ENCODE measurements at regions not wholly inside any gene's neighbourhood (a gene's known extent, or its start where the extent isn't known, plus 50 kb on each side); places are given as distances from the start of the nearest gene placed in this dataset.
"Not testable (repeated sequence)": the region's sequence is repeated elsewhere in the genome, so short reads cannot be mapped to it uniquely, and the experiment has no call there.

DNA sequence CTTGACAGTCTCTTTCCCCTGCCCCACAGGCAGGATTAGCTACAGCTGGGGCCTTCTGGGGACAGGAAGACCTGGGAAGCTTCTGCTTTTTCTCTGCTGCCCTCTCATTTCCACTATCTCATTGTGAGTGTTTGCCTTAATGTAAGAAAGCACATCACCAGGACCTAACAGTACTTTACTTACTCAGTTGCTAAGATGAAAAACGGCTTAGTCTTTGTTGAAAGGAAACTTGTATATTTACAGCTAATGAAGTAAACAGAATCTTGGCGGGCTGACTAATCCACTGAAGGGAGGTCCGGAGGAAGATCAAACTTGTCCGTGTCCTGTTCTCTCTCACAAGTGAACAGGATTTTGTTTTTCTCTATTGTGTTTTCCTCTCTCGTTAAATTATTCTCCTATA lies 128.6 kb downstream of the SOD2 start:
- Mint-ChIP-seq H3K9me3 (peaks cover 0 to 1% of the 10 kb centered on the region in 2 donors), H3K27ac (no peak overlapping the region), H3K27me3 (peaks cover 8% of the 10 kb centered on the region), H3K4me3 (no peak overlapping the region), H3K4me1 (no peaks in the 10 kb centered on the region)
- DNase-seq (no peak), ATAC-seq (no peak)

DNA sequence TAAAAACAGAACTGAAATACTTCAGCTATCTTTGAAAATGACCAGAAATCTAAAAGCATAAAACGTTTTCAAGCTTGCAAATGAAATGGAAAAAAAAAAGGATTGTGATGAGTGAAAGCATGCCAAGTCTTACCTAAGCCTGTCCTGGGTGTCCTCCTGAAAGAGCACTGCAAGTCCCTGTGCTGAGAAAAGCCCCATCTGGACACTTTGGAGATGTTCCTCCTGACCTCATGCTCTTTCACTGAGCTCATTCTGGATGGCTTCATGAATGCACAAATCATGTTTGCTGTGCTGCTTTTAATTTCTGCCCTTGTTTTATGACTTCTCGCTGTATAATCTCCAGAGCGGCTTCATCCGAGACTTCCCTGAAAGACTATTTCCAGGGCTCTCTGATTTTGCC lies 136.0 kb downstream of the SOD2 start:
- DNase-seq (no peak), ATAC-seq (no peak)
- Mint-ChIP-seq H3K4me3 (no peak overlapping the region), H3K27me3 (peaks cover 24% of the 10 kb centered on the region), H3K27ac (no peak overlapping the region), H3K9me3 (peaks cover 0 to 4% of the 10 kb centered on the region in 2 donors), H3K4me1 (no peaks in the 10 kb centered on the region)

DNA sequence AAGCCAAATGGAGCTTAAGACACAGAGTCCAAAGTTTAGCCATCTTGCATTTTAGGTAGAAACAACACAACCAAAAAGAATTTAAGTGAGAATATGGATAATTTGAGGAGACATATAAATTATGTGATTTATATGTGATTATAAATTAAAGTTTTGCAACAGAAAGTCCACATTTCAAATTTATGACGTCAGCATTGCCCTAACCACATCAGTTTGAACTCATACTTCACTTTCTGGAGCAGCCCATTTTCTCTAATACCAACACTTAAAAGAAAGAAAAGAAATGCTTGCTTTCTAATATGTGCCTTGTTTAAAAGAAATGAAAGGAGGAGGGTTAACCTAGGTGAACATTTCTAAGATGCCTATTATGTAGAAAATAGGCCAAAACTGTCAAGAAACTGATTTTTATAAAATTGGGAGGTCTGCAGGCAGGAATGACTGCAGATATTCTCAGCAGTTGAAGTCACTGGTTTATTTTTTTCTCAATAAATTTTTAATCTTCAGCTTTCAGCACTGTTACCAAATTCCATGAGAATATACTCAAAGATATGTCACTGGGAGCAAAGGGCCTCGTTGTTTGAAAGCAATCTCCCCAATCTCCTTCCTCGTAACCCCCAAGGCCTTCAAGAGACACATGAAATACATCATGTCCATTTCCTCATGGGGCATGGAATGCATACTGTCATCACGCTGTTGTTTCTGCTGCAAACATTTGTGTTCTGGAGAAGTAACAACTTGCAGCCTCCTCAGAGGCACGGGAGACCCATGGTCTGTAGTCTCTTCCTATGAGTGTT lies 137.8 kb downstream of the SOD2 start:
- ATAC-seq = no peak

DNA sequence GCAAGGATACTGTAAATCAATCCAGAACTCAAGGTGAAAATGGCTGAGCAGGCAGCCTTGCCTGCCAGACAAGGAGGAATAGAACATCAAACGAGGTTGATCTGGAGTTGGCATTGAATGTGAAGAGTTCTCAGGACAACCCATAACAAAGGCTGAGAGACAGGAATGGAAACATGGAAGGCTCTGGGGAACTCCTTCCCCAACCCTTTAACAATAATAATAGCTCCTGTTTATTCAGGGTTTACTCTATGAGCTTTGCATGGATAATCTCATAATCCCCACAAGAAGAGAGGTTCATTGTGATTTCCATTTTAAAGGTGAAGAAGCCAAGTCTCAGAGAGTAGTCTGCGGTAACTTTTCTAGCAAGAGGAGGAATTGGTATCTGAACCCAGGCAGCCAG lies 151.7 kb downstream of the SOD2 start:
- ATAC-seq = no peak
- Mint-ChIP-seq H3K4me3 (no peak overlapping the region), H3K9me3 (no peaks in the 10 kb centered on the region)

More for the DNA sequence above, 137.8 kb downstream of the SOD2 start:
- Mint-ChIP-seq H3K27me3 (peaks cover 29% of the 10 kb centered on the region), H3K9me3 (peaks cover 2 to 12% of the 10 kb centered on the region in 2 donors), H3K4me1 (no peaks in the 10 kb centered on the region), H3K27ac (no peak overlapping the region), H3K4me3 (no peak overlapping the region)
- no peak for DNase-seq

DNA sequence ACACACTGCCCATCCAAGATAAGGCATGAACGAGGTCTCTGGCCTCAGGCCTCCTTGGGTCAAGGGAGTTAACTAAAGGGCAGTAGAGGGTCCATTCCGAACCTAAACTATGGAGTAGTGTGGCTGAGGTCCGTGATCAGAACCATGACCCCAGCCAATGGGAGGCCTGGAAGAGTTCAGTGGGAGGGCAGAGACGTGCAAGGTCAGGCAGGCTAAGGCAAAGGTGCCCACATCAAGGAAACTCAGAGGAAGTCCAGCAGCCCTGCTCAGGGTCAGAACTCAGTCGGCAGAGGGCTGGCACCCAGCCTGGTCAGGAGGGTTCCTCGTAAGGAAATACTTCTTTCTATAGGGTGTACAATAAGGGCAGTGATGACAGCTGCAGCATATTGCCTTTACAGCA lies 152.2 kb downstream of the SOD2 start:
- Mint-ChIP-seq H3K4me1 (no peaks in the 10 kb centered on the region), H3K27ac (no peak overlapping the region), H3K4me3 (no peak overlapping the region), H3K9me3 (no peaks in the 10 kb centered on the region), H3K27me3 (peaks cover 21% of the 10 kb centered on the region)
- ATAC-seq (no peak), DNase-seq (no peak)

More for the DNA sequence above, 151.7 kb downstream of the SOD2 start:
- H3K27ac Mint-ChIP-seq = no peak overlapping the region
- no peaks in the 10 kb centered on the region for H3K4me1 Mint-ChIP-seq
- H3K27me3 Mint-ChIP-seq = peaks cover 21% of the 10 kb centered on the region
- no peak for DNase-seq

DNA sequence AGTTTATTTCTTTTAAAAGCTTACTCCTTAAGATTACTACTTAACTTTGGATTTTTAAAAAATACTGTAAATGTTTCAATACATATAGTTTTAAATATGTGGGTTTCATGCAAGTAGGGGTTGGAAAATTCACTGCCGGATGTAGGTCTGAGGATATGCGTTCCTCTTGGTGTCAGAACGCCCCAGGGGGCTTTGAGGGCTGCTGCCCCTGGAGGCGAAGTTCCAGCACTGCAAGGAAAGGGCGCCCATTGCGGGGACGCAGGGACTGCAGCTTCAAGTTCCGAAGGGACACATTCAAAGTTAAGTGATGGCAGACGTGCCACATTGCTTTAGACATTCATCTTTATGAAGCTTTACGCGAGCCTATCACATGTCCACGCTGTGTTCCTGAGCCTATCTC lies 152.9 kb downstream of the SOD2 start:
- Mint-ChIP-seq H3K27me3 (peaks cover 21% of the 10 kb centered on the region), H3K4me1 (no peaks in the 10 kb centered on the region), H3K4me3 (no peak overlapping the region), H3K27ac (no peak overlapping the region), H3K9me3 (no peaks in the 10 kb centered on the region)
- DNase-seq = no peak
- no peak for ATAC-seq

DNA sequence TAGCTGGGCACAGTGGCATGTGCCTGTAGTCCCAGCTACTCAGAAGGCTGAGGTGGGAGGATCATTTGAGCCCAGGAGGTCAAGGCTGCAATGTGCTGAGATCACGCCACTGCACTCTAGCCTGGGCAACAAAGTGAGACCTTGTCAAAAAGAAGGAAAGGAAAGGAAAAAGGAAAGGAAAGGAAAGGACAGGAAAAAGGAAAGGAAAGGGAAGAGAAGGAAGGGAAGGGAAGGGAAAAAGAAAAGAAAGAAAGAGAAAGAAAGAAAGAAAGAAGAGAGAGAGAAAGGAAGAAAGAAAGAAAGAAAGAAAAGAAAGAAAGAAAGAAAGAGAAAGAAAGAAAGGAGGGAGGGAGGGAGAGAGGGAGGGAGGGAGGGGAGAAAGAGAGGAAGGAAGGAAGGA lies 155.0 kb downstream of the SOD2 start:
- not testable (repeated sequence) for H3K4me3 Mint-ChIP-seq, H3K9me3 Mint-ChIP-seq, H3K4me1 Mint-ChIP-seq, DNase-seq, ATAC-seq, H3K27ac Mint-ChIP-seq
- peaks cover 14% of the 10 kb centered on the region for H3K27me3 Mint-ChIP-seq

DNA sequence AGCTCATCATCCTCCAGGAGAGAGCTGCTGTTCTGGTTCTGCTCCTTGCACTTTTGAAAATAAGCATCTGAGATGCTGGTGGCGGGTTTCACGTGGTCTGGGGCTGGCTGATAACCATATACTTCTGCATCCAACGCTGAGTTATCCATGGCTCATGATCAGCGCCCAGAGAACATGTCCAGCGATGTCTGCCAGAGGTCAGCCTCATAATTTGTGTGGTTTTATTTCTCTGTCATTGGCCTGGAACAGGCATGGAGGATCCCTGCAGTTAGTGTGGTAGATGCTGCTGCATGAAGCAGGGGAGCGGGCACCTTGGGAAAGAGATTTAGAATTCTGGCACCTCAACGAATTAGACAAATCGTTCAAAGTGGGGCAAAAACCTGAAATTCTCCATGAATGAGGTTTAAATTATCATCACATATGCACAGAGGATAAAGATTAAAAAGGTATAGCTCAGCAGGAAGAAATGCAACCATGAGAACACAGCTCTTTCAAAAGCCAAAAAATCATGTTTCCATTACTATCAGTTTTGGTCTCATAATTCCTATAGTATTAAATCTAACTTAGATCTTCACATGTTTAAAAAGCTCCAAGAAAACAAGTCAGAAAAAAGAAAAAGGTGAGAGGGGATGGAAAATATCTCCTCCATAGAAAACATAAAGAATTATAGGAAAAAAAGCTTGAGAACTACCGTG lies 157.2 kb downstream of the SOD2 start:
- Mint-ChIP-seq H3K4me1 (no peaks in the 10 kb centered on the region), H3K9me3 (no peaks in the 10 kb centered on the region), H3K4me3 (no peak overlapping the region), H3K27ac (no peak overlapping the region), H3K27me3 (peaks cover 6% of the 10 kb centered on the region)
- no peak for ATAC-seq
- no peak for DNase-seq

DNA sequence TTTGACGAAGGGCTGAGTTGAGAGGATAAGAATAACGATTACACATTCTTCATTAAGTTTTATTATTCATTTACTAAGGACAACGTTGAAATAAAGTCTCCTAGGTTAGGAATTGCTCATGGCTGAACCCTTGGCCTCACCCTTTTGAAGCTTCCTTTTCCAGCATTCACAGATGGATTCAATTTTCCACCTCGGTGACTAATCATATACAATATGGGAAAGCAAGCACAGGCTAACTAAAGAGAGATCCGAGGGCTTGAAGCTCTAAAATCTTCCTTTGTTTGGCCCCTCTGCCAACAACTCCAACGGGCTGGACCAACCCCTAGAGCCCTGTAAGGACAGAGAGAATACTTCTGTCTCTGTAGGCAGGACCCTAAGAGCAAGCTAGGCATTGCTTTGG lies 159.5 kb downstream of the SOD2 start:
- no peak for DNase-seq
- Mint-ChIP-seq H3K4me1 (no peaks in the 10 kb centered on the region), H3K4me3 (no peak overlapping the region), H3K27ac (no peak overlapping the region), H3K9me3 (no peaks in the 10 kb centered on the region), H3K27me3 (peaks cover 10% of the 10 kb centered on the region)
- no peak for ATAC-seq

DNA sequence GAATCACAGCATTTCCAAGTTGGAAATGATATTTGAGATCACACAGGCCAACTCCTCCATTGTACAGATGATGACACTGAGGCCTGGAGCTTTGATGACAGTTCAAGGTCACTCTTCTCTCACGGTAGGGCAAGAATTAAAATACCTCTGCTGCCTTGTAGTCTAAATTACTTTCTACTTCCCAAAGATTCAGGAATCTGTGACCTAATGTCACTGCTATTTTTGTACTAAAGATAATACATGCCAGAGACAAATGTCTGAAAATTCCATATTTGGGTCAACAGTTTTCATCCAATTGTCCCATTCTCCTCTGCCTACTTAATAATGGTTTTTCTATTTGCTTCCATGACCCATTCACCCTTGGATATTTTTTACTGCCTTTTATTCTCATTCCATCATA lies 160.0 kb downstream of the SOD2 start:
- DNase-seq (no peak), ATAC-seq (no peak)
- no peak overlapping the region for H3K27ac Mint-ChIP-seq
- no peaks in the 10 kb centered on the region for H3K9me3 Mint-ChIP-seq
- H3K27me3 Mint-ChIP-seq = peaks cover 12% of the 10 kb centered on the region
- no peaks in the 10 kb centered on the region for H3K4me1 Mint-ChIP-seq
- no peak overlapping the region for H3K4me3 Mint-ChIP-seq

DNA sequence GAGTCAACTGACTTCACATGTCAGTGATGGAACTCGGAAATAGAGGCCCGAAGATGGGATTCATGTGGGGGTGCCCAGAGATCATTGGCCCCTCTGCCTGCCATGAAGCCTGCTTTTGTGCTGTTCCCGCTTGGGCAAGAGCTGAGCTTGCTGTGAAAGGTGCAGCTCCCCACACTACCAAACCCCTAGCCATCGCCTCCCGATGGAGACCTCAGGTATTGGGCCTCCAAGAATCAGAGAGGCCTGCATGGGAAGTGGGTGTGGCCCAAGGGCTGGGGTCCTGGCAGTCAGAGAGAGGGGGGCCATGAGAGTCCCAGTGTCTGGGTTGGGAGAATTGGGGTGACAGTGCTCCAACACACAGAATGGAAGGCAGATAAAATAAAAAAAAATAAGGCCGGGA lies 160.9 kb downstream of the SOD2 start:
- H3K9me3 Mint-ChIP-seq = no peaks in the 10 kb centered on the region
- H3K4me3 Mint-ChIP-seq = no peak overlapping the region
- DNase-seq (no peak), ATAC-seq (no peak)
- H3K4me1 Mint-ChIP-seq = no peaks in the 10 kb centered on the region
- H3K27me3 Mint-ChIP-seq = peaks cover 20% of the 10 kb centered on the region
- H3K27ac Mint-ChIP-seq = no peak overlapping the region

DNA sequence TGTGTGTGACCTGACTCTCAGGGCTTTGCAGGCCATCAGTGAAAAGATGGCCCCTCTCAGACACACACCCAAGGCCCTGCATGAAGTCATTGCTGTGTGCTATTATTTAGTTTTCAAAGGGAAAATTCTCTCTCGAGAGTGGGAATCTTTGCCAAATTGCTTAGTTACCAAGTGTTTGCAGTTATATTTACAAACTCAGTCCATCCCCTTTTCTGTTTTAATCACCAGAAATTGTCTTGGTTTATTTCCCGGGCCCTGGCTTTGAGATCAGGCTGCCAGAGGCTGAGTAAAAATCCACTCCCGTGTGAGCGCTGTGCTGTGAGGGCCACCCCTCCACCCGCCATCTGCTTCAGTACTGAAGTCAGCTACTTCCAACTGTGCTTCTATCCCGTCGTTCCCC lies 163.1 kb downstream of the SOD2 start:
- ATAC-seq = no peak
- H3K27ac Mint-ChIP-seq = no peak overlapping the region
- DNase-seq = no peak
- H3K9me3 Mint-ChIP-seq = no peaks in the 10 kb centered on the region
- H3K27me3 Mint-ChIP-seq = peaks cover 35% of the 10 kb centered on the region
- no peak overlapping the region for H3K4me3 Mint-ChIP-seq
- H3K4me1 Mint-ChIP-seq = no peaks in the 10 kb centered on the region

DNA sequence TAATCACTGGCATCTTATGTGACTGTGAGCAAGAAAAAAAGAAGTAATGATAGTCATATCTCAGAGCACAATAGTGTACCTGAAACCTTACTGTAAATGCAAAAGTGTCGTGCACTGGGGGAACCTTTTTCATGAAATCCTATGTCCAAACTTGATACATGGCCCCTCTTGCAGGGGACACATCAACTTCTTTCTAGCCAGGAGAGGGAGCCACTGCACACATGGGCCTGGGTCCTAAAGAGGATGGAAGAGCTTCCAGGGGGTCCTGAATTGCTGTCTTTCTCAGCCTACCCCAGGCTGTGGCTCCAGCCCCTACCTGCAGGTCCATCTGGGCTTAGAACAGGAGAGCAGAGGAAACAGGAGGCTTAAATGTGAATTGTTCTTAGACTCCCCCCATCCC lies 165.7 kb downstream of the SOD2 start:
- Mint-ChIP-seq H3K4me1 (no peaks in the 10 kb centered on the region), H3K27ac (no peak overlapping the region), H3K4me3 (no peak overlapping the region), H3K27me3 (peaks cover 38% of the 10 kb centered on the region), H3K9me3 (no peaks in the 10 kb centered on the region)
- ATAC-seq (no peak), DNase-seq (no peak)

DNA sequence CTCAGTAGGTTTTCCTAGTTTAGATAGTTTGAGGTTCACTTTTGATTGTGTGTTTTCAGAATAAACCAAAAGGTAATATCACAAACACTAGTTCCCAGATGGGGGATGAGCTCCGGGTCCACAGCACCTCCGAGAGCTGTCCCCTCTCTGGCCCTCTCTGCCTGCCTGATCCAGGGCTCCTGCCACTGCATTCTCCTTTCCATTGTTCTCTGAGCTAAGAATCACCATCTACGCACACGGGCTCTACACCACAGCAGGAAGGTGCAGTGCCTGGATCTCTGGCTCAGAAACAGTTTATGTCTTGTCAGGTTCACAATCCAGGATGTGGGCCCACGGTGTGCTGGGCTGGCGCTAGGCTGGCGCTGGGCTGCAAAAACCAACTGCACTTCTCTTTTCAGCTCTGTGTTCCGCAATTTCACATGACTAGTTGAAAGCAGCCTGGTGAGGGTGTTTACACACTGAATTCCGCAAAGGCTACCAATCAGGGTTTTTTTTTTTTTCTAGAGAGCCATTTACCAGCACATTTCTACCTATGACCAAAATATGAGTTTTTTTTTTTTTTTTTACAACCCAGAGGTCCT lies 167.5 kb downstream of the SOD2 start:
- ATAC-seq (no peak), DNase-seq (no peak)
- no peak overlapping the region for H3K27ac Mint-ChIP-seq
- H3K4me1 Mint-ChIP-seq = no peaks in the 10 kb centered on the region
- H3K27me3 Mint-ChIP-seq = peaks cover 38% of the 10 kb centered on the region
- no peak overlapping the region for H3K4me3 Mint-ChIP-seq
- H3K9me3 Mint-ChIP-seq = no peaks in the 10 kb centered on the region

DNA sequence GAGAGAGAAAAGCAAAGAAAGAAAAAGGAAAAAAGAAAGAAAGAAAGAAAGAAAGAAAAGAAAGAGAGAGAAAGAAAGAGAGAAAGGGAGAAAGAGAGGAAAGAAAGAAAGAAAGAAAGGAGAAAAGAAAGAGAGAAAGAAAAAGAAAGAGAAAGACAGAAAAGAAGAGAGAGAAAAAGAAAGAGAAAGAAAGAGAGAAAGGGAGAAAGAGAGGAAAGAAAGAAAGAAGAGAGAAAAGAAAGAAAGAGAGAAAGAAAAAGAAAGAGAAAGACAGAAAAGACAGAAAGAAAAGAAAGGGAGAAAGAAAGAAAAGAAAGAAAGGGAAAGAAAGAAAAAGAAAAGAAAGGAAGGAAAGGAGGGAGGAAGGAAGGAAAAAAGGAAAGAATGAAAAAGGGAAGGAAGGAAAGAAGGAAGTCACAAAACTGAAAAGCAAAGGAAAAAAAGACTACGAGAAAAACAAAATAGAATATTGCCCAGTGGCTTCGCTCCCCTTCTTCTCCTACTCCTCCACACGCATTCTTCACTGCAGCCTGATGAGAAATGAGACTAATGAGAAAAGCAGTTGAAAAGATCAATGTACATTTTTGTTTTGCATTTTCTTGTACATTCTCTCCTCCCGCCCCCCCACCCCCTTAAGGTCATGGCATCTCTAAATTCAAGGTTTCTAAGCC lies 170.0 kb downstream of the SOD2 start:
- Mint-ChIP-seq H3K9me3 (peaks cover 0 to 12% of the 10 kb centered on the region in 2 donors), H3K4me1 (no peaks in the 10 kb centered on the region), H3K27me3 (peaks cover 43% of the 10 kb centered on the region), H3K27ac (no peak overlapping the region), H3K4me3 (no peak overlapping the region)
- no peak for ATAC-seq
- DNase-seq = no peak

DNA sequence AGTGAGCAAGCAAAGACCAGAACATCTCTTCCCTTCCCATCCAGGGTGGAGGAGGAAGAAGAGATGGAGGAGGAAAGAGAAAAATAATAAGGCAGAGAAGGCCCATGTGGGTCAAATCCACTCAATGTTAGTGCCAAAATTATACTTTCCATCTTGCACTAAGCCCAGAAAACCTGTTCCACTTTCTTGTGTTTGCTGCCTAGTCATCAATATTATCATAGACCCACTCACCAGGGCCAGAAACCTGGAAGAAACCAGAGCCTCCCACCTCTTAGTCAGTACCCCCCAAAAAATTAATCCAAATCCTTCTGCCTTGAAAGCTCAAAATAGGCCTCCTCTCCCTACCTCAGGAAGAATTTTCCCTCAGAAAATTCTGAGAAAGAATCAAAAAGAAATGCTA lies 171.1 kb downstream of the SOD2 start:
- no peak for ATAC-seq
- peaks cover under 1 to 12% of the 10 kb centered on the region in 2 donors for H3K9me3 Mint-ChIP-seq
- no peak overlapping the region for H3K4me3 Mint-ChIP-seq

More for the DNA sequence above, 171.1 kb downstream of the SOD2 start:
- Mint-ChIP-seq H3K27ac (no peak overlapping the region), H3K4me1 (no peaks in the 10 kb centered on the region), H3K27me3 (peaks cover 40% of the 10 kb centered on the region)
- DNase-seq = no peak
